Breast epithelium (tissue), 3 donors: ENCODE measurements at regions not wholly inside any gene's neighbourhood (a gene's known extent, or its start where the extent isn't known, plus 50 kb on each side); places are given as distances from the start of the nearest gene placed in this dataset.

ENCODE experiments used
- CTCF ChIP-seq, 3 donors: fragments of 450-650 bp; IDR thresholded peaks; one replicate each; pipeline ENCODE4 v1.5.1; 2016 to 2017; ENCODE audit warnings: antibody characterized with exemption in 3 of 3, mild to moderate bottlenecking in 3 of 3, moderate library complexity in 3 of 3
- POLR2AphosphoS5 ChIP-seq, 3 donors: sonication (generic); formaldehyde crosslinking; IDR thresholded peaks; one replicate each; pipeline ENCODE4 v1.6.1; 2017; ENCODE audit warnings: antibody characterized with exemption in 3 of 3

DNA sequence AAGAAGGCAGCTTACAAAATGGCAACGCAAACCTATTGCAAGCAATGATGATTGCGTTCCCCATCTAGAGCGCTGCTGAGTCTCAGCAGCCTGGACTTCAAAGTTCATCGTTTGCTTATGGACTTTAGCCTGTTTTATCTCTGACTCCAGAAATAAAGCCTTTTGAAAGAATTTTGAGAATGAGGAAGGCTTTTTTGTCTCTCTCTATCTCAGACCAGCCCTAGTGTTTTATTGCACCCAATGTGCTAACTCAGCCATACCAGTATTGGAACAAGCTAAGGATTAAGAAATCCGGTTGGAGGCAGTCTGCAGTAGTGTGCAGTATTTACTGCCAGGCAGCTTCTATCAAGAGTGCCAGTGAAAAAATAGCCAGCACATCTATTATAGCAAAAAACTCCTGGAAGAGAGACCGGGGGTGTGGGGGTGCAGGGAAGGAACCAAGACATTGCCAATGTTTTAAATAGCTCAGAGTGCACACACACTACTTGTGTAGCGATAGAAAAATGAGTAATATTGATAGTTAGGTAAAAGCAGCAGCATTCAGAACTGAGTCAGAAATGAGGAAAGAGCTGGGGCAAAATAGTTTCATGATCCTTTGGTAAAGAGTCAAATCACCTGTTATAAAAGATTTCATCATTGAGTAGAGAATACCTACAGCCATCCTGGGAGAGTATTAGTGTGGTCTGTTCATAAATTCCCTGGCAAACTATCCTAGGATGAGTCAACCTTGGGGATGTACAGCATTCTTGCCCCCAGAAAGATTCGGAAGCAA is 219.0 kb downstream of the ZNF608 start:
- no peak for TF ChIP-seq CTCF (IDR thresholded peaks at IDR 0.05)
- TF ChIP-seq POLR2AphosphoS5 (IDR thresholded peaks at IDR 0.05), result no peak
